ENCODE measurements at regions not wholly inside any gene's neighbourhood (a gene's known extent, or its start where the extent isn't known, plus 50 kb on each side); places are given as distances from the start of the nearest gene placed in this dataset.

GRCh38 chr1:14259191-14259757 lies 339.2 kb upstream of the KAZN start:
- in situ Hi-C loops (cut with HindIII; ENCODE audit: low sequenced_read_pairs): no loop called here
- TF ChIP-seq CTCF (IDR thresholded peaks at IDR 0.05; ENCODE audit: low read depth, low read length, missing control alignments): no peak
- no peak overlapping the region for H3K4me3 ChIP-seq (ENCODE audit: low read depth, low read length)
- peak; percentile 32 for DNase-seq (ENCODE audit: low read depth)

GRCh38 chr1:14260480-14260879 lies 338.0 kb upstream of the KAZN start:
- H3K4me3 ChIP-seq (ENCODE audit: low read depth, low read length): no peak overlapping the region
- in situ Hi-C loops (cut with HindIII; ENCODE audit: low sequenced_read_pairs): no loop called here
- TF ChIP-seq CTCF (IDR thresholded peaks at IDR 0.05; ENCODE audit: low read depth, low read length, missing control alignments): no peak
- no peak for DNase-seq (ENCODE audit: low read depth)

- no peak for TF ChIP-seq CTCF (IDR thresholded peaks at IDR 0.05; ENCODE audit: low read depth, low read length, missing control alignments)
- in situ Hi-C loops (cut with HindIII; ENCODE audit: low sequenced_read_pairs): no loop called here
- no peak overlapping the region for H3K4me3 ChIP-seq (ENCODE audit: low read depth, low read length)
- no peak for DNase-seq (ENCODE audit: low read depth)
Measured at GRCh38 chr1:14261395-14261794, 337.1 kb upstream of the KAZN start.

GRCh38 chr1:14262637-14263036 lies 335.8 kb upstream of the KAZN start:
- no peak for TF ChIP-seq CTCF (IDR thresholded peaks at IDR 0.05; ENCODE audit: low read depth, low read length, missing control alignments)
- in situ Hi-C loops (cut with HindIII; ENCODE audit: low sequenced_read_pairs): no loop called here

GRCh38 chr1:14263225-14263624 lies 335.3 kb upstream of the KAZN start:
- DNase-seq (ENCODE audit: low read depth): no peak
- no peak for TF ChIP-seq CTCF (IDR thresholded peaks at IDR 0.05; ENCODE audit: low read depth, low read length, missing control alignments)
- in situ Hi-C loops (cut with HindIII; ENCODE audit: low sequenced_read_pairs): no loop called here
- H3K4me3 ChIP-seq (ENCODE audit: low read depth, low read length): no peak overlapping the region

More at GRCh38 chr1:14262637-14263036, 335.8 kb upstream of the KAZN start:
- H3K4me3 ChIP-seq (ENCODE audit: low read depth, low read length): no peak overlapping the region
- no peak for DNase-seq (ENCODE audit: low read depth)

GRCh38 chr1:14263671-14264070 lies 334.8 kb upstream of the KAZN start:
- H3K4me3 ChIP-seq (ENCODE audit: low read depth, low read length): no peak overlapping the region
- in situ Hi-C loops (cut with HindIII; ENCODE audit: low sequenced_read_pairs): no loop called here
- no peak for TF ChIP-seq CTCF (IDR thresholded peaks at IDR 0.05; ENCODE audit: low read depth, low read length, missing control alignments)
- no peak for DNase-seq (ENCODE audit: low read depth)
